T-helper 9 cell (primary cell): ENCODE measurements at regions not wholly inside any gene's neighbourhood (a gene's known extent, or its start where the extent isn't known, plus 50 kb on each side); places are given as distances from the start of the nearest gene placed in this dataset.
"Not testable (repeated sequence)": the region's sequence is repeated elsewhere in the genome, so short reads cannot be mapped to it uniquely, and the experiment has no call there.

ENCODE experiments used
- DNase-seq: peaks from one replicate; pipeline ENCODE4 v3.0.0-alpha.2; 2020

- no peak for DNase-seq
Observed at GRCh38 chr4:26048378-26048882, 134.4 kb downstream of the SMIM20 start.

DNA sequence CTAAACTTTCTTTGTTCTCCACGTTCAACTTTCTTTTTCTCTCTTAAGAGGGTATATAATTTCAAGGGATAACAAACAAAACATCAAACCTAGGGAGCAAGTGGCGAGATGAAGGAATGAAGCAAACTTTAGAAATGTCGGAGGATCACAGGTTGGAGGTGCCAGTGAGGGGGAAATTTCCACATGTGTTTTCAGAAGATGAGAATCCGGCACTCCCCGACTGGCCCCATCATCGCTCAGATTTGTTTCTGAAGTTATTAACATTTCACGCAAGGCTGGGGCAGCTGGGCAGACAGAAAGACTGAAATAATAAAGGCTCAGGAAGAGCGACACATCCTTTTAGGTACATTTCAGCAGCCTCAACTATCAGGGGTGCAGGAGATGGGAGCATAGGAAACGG is 134.9 kb downstream of the SMIM20 start:
- no peak for DNase-seq

GRCh38 chr4:26049447-26049846 is 135.4 kb downstream of the SMIM20 start:
- no peak for DNase-seq

DNA sequence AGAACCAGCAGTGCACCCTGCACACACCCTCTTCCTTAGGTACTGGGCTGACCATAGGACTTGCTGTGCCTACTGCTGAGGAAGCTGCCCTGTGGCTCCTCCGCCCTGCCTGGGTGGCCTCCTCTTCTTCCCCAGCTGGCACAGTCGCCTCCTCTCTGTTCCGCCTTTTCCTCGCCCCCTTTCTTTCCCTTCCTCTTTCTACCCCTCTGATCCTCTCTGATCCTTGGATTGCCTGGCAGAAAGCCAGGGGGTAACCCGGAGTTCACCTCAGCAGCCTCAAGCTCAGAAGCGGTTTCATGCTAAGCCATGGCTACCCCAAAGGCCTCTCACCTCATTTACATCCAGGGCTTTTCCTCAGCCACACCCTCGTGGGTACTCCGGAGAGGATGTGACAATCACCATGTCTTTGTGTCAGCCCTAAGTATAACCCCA is 136.2 kb downstream of the SMIM20 start:
- DNase-seq = no peak

DNA sequence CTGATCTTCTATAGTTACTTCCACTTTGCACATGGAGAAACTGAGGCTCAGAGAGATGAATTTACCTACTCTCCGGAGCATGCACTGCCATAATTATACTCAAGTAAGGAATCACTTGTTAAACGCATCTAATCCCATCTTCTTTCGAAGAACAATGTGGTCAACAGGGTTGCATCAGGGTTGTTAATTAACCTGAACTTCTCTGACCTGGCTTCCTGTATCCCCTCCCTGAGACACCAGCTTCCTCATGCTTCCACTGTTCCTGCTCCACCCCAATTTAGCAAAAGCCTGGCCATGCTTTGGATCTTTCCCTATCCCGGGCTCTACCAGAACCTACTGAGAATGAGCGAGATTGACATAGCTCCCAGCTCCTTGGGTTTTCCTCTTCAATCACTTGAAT is 136.7 kb downstream of the SMIM20 start:
- no peak for DNase-seq

- no peak for DNase-seq
Observed at GRCh38 chr4:26051240-26051639, 137.2 kb downstream of the SMIM20 start.

- DNase-seq = no peak
Observed at GRCh38 chr4:26052663-26053541, 138.9 kb downstream of the SMIM20 start.

GRCh38 chr4:26053761-26054160 is 139.7 kb downstream of the SMIM20 start:
- no peak for DNase-seq

DNA sequence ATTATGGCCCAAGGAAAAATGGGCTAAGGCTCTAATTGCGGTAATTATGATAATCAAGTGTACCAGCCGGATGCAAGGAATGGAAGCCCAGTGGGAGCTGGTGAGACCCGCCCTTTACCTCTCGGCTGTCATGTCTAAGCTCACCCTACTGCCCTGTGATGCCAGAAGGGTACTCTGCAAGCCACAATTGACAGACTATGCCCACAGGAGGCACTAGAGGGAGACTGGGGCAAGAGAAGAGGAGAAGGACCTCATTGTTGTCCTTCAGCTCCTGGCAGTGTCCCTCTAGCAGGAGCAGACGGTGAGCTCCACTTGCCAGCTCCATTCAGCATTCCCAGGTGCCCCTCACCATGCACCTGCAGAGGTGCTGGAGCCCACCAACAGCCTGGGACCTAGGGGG is 141.8 kb downstream of the SMIM20 start:
- DNase-seq = no peak

GRCh38 chr4:26056406-26056805 is 142.4 kb downstream of the SMIM20 start:
- DNase-seq = no peak

- not testable (repeated sequence) for DNase-seq
Observed at GRCh38 chr4:26057839-26058238, 143.8 kb downstream of the SMIM20 start.

- DNase-seq = no peak
Observed at GRCh38 chr4:26058537-26058936, 144.5 kb downstream of the SMIM20 start.

DNA sequence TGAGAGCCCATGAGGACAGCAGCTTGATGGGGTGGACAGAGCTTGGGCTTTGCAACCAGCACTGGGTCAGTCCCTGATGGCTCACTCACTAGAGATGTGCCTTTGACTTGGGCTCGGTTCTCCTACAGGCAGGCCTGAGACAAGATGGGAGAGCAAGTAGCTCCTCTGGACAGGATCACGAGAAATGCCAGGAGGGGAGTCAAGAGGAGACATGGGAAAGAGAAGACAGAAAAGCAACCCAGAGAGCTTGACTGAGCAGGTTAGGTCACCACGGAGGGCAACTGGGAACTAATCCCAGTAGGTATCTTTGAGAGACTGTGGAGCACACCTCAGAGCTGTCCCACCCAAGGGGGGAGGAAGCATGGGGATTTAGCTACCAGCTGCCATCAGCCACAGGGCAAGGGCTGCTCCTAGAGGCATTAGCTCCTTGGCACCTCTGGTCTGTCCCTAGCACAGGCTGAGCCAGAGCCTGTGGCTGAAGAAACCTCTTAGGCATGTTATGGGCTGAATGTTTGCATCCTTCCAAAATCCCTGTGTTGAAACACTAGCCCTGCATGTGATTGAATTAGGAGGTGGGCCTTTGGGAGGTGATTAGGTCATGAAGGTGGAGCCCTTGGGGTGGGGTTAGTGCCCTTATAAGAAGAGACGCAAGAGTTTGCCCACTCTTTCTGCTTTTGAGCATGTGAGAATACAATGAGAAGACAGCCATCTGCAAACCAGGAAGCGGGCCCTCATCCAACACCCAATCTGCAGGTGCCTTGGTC is 145.6 kb downstream of the SMIM20 start:
- DNase-seq = no peak

GRCh38 chr4:26060286-26060685 is 146.3 kb downstream of the SMIM20 start:
- DNase-seq = no peak

- no peak for DNase-seq
Observed at GRCh38 chr4:26061248-26061986, 147.4 kb downstream of the SMIM20 start.

- DNase-seq = no peak
Observed at GRCh38 chr4:26062215-26062614, 148.2 kb downstream of the SMIM20 start.

- not testable (repeated sequence) for DNase-seq
Observed at GRCh38 chr4:26064009-26064408, 150.0 kb downstream of the SMIM20 start.

DNA sequence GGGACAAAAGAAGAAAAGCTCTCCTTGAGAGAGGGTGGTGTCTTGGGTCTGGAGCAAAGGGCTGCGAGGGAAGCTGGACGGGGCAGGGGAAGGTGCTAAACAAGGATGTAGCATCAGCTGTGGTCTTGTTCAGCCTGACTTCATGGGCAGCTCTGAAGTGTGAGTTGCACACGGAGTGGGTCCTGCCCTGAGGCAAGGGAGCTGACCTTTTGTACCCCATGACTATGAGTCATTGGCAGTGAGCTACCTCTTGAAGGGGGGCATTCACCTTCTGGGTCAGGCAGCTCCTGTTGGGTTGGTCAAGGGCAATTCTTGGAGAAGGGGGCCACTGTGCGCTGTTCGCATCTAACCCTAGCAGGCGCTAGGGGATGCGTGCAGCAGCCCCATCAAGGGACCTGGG is 151.8 kb downstream of the SMIM20 start:
- DNase-seq = no peak

- no peak for DNase-seq
Observed at GRCh38 chr4:26067035-26067434, 153.0 kb downstream of the SMIM20 start.

DNA sequence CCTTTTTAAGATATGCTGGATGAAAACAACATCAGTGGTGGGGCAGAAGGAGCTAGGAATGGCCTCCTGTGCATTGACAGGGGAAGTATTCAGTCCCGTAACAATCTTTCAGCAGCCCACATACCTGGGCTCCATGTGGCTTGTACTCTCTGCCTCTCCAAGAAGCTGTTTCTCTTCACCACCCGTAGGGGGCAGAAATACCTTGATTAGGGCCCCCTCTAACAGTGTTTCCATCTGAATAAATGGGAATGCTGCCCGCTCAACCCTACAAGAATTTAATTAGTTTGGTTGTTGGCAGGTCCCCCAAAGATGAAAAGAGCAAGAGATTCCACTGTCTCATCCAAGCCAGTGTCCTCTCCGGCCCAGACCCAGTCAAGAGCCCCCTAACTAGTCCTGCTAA is 155.2 kb downstream of the SMIM20 start:
- DNase-seq = no peak

DNA sequence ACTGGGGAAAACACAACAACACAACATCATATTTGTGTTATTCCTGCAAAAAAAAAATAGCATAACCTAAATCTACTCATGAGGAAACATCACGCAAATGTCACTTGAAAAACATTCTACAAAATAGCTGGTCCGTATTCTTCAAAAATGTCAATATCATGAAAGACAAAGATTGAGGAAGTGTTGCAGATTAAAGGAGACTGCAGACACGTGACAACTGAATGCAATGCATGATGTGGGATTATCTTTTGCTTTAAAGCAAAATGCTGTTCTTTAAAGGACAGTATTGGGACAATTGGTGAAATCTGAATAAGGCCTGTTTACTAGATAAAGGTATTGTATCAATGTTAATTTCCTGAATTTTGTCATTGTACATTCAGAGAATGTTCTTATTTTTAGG is 157.7 kb downstream of the SMIM20 start:
- DNase-seq = no peak

DNA sequence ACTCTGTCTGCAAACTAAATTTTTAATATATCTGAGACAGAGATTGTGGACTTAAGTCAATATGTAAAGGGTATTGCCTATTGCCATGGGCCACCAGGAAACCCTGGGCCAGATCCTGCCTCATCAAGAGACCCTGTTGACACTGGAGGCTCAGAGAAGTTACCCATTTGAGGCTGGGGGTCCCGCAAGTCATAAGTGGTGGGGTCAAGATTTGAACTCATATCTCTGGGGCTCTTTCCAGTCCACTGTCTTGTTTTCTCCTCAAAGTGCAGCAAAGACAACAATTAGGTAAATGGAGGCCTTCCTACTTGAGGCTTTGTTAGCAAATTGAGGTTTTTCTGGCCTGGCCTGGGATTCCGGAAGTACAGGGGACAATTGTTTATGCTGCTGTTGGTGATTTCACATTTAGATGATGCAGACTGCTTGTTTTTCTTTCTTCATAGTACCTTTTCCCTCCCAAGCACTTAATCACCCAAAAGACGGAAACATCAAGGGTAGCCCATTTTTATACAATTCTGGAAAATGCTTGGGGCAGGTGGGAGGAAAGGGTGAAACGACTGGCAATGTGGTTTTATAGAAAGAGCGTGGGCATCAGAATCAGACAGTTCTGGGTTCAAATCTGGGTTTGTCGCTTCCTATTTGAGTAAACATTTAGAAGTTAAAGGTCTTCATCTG is 160.0 kb downstream of the SMIM20 start:
- no peak for DNase-seq
